ENCODE measurements at regions not wholly inside any gene's neighbourhood (a gene's known extent, or its start where the extent isn't known, plus 50 kb on each side); places are given as distances from the start of the nearest gene placed in this dataset.

- TF ChIP-seq NANOG (IDR thresholded peaks at IDR 0.05; ENCODE audit: insufficient read depth, low read depth, low read length, poor library complexity, severe bottlenecking) (no peak), HDAC6 (IDR thresholded peaks at IDR 0.05; ENCODE audit: low read depth, low read length) (no peak), NRF1 (IDR thresholded peaks at IDR 0.05; ENCODE audit: low read depth, low read length) (no peak), CTBP2 (IDR thresholded peaks at IDR 0.05; ENCODE audit: borderline replicate concordance, insufficient read depth, insufficient read length, low read length) (no peak), TAF7 (optimal IDR thresholded peaks at IDR 0.05; ENCODE audit: borderline replicate concordance, low read depth, low read length) (no peak), RNF2 (IDR thresholded peaks at IDR 0.05; ENCODE audit: borderline replicate concordance, low read depth, low read length, missing control alignments, poor library complexity, severe bottlenecking) (no peak), JUND (IDR thresholded peaks at IDR 0.05; ENCODE audit: low read length) (no peak), BACH1 (IDR thresholded peaks at IDR 0.05; ENCODE audit: low read length) (no peak), SRF (IDR thresholded peaks at IDR 0.05; ENCODE audit: low read depth, low read length) (no peak)
Measured at GRCh38 chr2:55986700-55987440, 63.3 kb upstream of the EFEMP1 start (continued).

Measured in H1 (cell line).